Osteoblast (primary cell): ENCODE measurements at regions not wholly inside any gene's neighbourhood (a gene's known extent, or its start where the extent isn't known, plus 50 kb on each side); places are given as distances from the start of the nearest gene placed in this dataset.

Experiments
- DNase-seq: peaks from one replicate; pipeline ENCODE4 v3.0.0; 2011; ENCODE audit warnings: low spot score, mixed read lengths; ENCODE audit not compliant: insufficient read length; ENCODE audit errors: missing footprints
- H2AFZ ChIP-seq: 2 replicates; pipeline ENCODE4 v1.6.0; 2011; ENCODE audit warnings: mild to moderate bottlenecking, low read length
- H3K27ac ChIP-seq: 2 replicates; pipeline ENCODE4 v1.5.1; 2011; ENCODE audit warnings: mild to moderate bottlenecking, low read depth, low read length, moderate library complexity
- H3K27me3 ChIP-seq: 2 replicates; pipeline ENCODE4 v1.6.0; 2012; ENCODE audit warnings: mild to moderate bottlenecking, control low read depth, inconsistent platforms, low read length, moderate library complexity; ENCODE audit not compliant: insufficient read depth
- H3K36me3 ChIP-seq: 2 replicates; pipeline ENCODE4 v1.5.1; 2011; ENCODE audit warnings: mild to moderate bottlenecking, low read length, control low read depth, moderate library complexity; ENCODE audit not compliant: insufficient read depth
- H3K4me1 ChIP-seq: 2 replicates; pipeline ENCODE4 v1.5.1; 2011; ENCODE audit warnings: mild to moderate bottlenecking, low read length, control low read depth, moderate library complexity; ENCODE audit not compliant: insufficient read depth
- H3K4me2 ChIP-seq: 2 replicates; pipeline ENCODE4 v1.6.0; 2011; ENCODE audit warnings: mild to moderate bottlenecking, low read length; ENCODE audit not compliant: insufficient read depth
- H3K4me3 ChIP-seq: fragments of 200-600 bp; sonication (generic); 3 replicates; pipeline ENCODE4 v1.5.1; 2012; ENCODE audit warnings: mild to moderate bottlenecking, low read length, inconsistent platforms; ENCODE audit not compliant: insufficient read depth
- H3K79me2 ChIP-seq: 2 replicates; pipeline ENCODE4 v1.6.0; 2012; ENCODE audit warnings: mild to moderate bottlenecking, low read length, control low read depth, inconsistent platforms; ENCODE audit not compliant: insufficient read depth
- H3K9me3 ChIP-seq: 2 replicates; pipeline ENCODE4 v1.5.1; 2011; ENCODE audit warnings: low read depth, low read length, control low read depth
- H4K20me1 ChIP-seq: 2 replicates; pipeline ENCODE4 v1.6.0; 2012; ENCODE audit warnings: mild to moderate bottlenecking, low read length, control low read depth; ENCODE audit not compliant: insufficient read depth
- TF ChIP-seq, protein P1 (sequence below): IDR thresholded peaks from 2 replicates; pipeline ENCODE4 v1.5.1; 2011; ENCODE audit warnings: mild to moderate bottlenecking, low read depth, low read length, moderate library complexity; ENCODE audit errors: extremely low read depth

DNA sequence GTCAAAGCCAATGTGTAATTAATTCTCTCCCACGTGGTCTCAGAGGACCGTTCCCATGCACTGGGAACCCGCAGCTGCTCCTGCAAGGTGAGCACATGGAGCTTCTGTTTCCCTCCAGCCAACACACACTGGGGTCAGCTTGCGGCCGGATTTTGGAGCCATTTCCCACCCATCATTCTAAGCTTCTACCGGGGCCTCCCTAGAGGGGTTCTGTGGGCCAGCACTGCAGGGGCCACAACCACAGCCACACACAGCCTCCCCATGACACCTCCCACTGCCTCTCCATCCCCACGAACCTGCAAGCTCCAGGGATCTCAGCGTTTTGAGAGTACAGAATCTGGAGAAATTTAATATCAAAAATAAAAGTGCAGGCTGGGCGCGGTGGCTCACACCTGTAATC lies 120.7 kb upstream of the SOX1 start:
- peaks cover 2% of the 10 kb centered on the region for H3K9me3 ChIP-seq
- no peaks in the 10 kb centered on the region for H4K20me1 ChIP-seq
- H3K36me3 ChIP-seq: no peaks in the 10 kb centered on the region
- no peaks in the 10 kb centered on the region for H3K27me3 ChIP-seq
- H3K4me3 ChIP-seq: no peak overlapping the region
- no peak overlapping the region for H3K4me2 ChIP-seq
- H2AFZ ChIP-seq: no peak overlapping the region
- DNase-seq: no peak
- no peaks in the 10 kb centered on the region for H3K79me2 ChIP-seq
- no peak overlapping the region for H3K27ac ChIP-seq
- H3K4me1 ChIP-seq: no peaks in the 10 kb centered on the region
- TF ChIP-seq, protein P1, sequence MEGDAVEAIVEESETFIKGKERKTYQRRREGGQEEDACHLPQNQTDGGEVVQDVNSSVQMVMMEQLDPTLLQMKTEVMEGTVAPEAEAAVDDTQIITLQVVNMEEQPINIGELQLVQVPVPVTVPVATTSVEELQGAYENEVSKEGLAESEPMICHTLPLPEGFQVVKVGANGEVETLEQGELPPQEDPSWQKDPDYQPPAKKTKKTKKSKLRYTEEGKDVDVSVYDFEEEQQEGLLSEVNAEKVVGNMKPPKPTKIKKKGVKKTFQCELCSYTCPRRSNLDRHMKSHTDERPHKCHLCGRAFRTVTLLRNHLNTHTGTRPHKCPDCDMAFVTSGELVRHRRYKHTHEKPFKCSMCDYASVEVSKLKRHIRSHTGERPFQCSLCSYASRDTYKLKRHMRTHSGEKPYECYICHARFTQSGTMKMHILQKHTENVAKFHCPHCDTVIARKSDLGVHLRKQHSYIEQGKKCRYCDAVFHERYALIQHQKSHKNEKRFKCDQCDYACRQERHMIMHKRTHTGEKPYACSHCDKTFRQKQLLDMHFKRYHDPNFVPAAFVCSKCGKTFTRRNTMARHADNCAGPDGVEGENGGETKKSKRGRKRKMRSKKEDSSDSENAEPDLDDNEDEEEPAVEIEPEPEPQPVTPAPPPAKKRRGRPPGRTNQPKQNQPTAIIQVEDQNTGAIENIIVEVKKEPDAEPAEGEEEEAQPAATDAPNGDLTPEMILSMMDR: no peak

DNA sequence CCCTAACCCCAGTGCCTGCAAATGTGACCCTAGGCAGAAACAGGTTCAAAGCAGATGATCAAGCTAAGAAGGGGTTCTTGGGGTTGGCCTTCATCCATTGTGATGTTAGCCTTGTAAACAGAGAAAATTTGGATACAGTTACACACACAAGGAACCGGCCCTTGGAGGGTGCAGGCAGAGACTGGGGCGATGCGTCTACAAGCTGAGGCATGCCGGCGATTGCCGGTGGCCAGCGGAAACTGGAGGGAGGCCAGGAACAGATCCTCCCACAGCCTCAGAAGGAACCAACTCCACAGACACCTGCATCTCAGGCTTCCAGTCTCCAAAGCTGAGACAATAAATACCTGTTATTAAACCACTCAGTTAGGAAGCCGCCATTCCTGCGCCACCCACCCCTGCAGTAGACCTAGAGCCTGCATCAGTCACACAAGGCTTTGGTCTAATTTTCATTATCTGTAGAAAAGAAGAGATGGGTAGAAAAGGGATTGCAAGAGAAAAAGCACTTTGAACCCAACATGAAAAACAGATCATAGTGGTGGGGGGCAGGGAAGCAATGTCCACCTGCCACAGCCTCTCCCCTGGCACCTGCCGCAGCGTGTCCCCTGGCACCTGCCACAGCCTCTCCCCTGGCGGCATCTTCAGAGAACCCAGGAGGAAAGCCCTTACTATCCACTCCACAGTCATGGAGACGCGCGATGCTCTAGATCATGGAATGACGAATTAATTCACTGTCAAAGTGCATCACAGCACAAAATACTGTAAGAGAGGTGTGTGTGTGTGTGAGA lies 119.7 kb upstream of the SOX1 start:
- H3K27ac ChIP-seq: no peak overlapping the region
- no peaks in the 10 kb centered on the region for H3K79me2 ChIP-seq
- peaks cover 4% of the 10 kb centered on the region for H3K9me3 ChIP-seq
- TF ChIP-seq, protein P1: no peak
- no peak for DNase-seq
- H3K27me3 ChIP-seq: no peaks in the 10 kb centered on the region
- no peaks in the 10 kb centered on the region for H4K20me1 ChIP-seq
- H2AFZ ChIP-seq: no peak overlapping the region
- H3K4me3 ChIP-seq: no peak overlapping the region
- H3K4me1 ChIP-seq: no peaks in the 10 kb centered on the region
- no peaks in the 10 kb centered on the region for H3K36me3 ChIP-seq
- no peak overlapping the region for H3K4me2 ChIP-seq

DNA sequence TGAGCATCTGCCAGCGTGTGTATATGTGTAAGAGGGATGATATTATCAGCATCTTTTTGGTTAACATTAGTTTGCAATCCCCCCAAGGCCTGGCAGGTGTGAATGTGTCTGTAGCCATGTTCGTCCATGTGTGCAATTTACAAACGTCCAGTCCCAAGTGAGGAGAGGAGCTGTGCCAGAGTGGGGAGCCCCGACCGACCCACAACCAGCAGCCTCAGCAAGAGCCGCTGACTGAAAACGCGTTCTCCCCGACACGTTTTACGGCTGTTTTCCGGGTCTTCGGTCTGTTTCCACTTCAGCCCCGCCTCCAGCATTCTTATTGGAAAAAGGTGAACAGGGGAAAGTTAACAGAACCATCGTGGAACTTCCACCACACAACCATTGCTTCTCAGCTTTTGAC lies 119.1 kb upstream of the SOX1 start:
- Histone ChIP-seq H3K27ac (no peak overlapping the region), H3K79me2 (no peaks in the 10 kb centered on the region), H3K27me3 (no peaks in the 10 kb centered on the region), H3K4me1 (no peaks in the 10 kb centered on the region), H3K4me2 (no peak overlapping the region), H4K20me1 (no peaks in the 10 kb centered on the region), H3K36me3 (no peaks in the 10 kb centered on the region), H3K9me3 (peaks cover 4% of the 10 kb centered on the region), H3K4me3 (no peak overlapping the region), H2AFZ (no peak overlapping the region)
- TF ChIP-seq, protein P1: no peak
- no peak for DNase-seq

DNA sequence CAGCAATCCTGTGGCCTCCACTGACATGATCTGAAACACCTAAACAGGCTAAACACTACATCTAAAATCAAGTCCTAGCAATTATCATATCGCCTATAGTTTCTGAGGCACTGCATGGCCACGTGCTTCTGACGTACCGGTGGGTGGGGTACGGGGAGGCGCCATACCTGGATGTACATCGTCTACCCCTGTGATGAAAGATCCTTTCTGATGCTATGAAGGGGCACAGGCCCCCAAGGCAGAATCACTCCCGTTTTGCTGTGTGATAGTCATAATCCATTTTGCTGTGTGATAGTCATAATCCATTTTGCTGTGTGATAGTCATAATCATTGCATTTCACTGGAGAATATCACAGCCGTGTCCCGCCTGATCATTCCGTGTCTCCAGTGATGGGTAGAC lies 118.7 kb upstream of the SOX1 start:
- Histone ChIP-seq H3K4me2 (no peak overlapping the region), H3K4me3 (no peak overlapping the region), H4K20me1 (no peaks in the 10 kb centered on the region), H3K9me3 (peaks cover 4% of the 10 kb centered on the region), H3K36me3 (no peaks in the 10 kb centered on the region), H3K79me2 (no peaks in the 10 kb centered on the region), H3K27me3 (no peaks in the 10 kb centered on the region), H3K4me1 (no peaks in the 10 kb centered on the region), H3K27ac (no peak overlapping the region), H2AFZ (no peak overlapping the region)
- DNase-seq: no peak
- TF ChIP-seq, protein P1: no peak
